ENCODE measurements at regions not wholly inside any gene's neighbourhood (a gene's known extent, or its start where the extent isn't known, plus 50 kb on each side); places are given as distances from the start of the nearest gene placed in this dataset.
"Not testable (repeated sequence)": the region's sequence is repeated elsewhere in the genome, so short reads cannot be mapped to it uniquely, and the experiment has no call there.

- not testable (repeated sequence) for TF ChIP-seq BACH2 (CRISPR knock-in tag; IDR thresholded peaks at IDR 0.05; ENCODE audit: borderline replicate concordance); CREB5 (CRISPR knock-in tag; IDR thresholded peaks at IDR 0.05; ENCODE audit: low read depth); RARB (CRISPR knock-in tag; IDR thresholded peaks at IDR 0.05); GLIS3 (CRISPR knock-in tag; IDR thresholded peaks at IDR 0.05); OSR1 (CRISPR knock-in tag; IDR thresholded peaks at IDR 0.05); ISL1 (CRISPR knock-in tag; IDR thresholded peaks at IDR 0.05)
Measured at GRCh38 chr3:75507956-75508355, 156.2 kb upstream of the FRG2C start.

Data from SK-N-SH treated with all-trans-retinoic acid at 6 μM for 48 hours (cell line).